ENCODE measurements at regions not wholly inside any gene's neighbourhood (a gene's known extent, or its start where the extent isn't known, plus 50 kb on each side); places are given as distances from the start of the nearest gene placed in this dataset.
A peak's percentile ranks its signal among the peaks of the same experiment; 100 is the strongest.

DNA sequence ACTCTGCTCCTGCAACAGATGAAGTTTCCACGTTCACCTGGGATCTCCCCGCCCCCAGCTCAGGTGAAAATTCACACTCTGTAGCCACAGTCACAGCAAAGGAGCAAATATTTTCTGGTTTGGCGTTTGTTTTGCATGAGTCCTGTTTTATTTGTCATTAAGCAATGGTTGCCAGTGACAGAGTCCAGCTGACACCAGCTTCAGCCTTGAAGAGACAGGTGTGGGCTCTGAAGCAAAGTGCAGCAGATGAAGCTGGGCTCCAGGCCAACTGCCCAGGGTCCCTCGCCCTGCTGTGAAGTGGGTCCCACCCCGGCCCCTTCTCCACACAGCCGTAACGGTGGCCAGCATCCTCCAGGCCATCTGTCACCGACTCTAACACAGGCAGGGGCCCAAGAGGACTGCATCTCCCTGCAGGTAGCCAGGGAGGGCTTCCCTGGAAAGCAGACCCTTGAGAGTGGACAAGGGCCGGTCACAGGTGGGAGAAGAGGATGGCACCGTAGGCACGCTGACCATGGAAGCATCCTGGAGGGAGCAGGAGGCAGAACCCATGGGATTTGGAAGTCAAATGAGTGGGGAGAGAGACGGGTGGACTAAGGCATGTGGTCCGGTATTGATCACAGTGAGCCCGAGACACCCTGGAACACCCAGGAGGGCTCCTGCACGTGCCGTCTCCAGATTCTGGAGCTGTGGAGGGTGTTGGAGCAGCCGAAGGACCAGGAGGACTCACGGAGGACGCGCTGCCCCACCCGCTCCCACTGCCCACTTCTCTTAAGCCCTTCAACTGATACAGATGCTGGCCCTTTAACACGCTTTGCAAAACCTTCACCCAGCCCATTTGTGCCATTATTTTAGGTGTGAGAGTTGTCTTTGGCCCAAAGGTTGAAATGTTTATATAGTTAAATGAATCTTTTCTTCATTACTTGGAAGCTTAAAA is 294.5 kb downstream of the BRD1 start:
- no peak for DNase-seq
- no peak for ATAC-seq (ENCODE audit: poor library complexity)
- intact Hi-C loops (cut with DNase I) = no loop called here

DNA sequence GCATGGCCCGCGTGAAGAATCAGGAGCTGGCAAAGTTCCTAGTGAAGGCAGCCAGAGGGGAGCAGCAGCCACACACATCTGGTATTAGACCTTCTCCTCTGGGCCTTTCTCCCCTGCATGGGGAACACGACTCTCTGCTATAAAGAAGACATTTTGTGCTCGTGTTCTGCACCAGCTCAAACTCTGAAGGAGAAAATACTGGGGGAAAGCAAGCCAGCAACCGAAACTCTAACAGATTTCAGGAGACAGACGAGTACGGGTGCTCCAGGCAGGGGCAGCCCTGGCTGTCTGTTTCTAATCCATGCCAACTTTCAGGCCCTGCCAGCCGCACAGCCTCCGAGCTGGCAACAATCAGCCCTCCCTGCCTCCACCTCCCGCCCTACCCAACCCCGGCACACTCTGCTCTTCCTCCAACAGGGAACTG is 296.3 kb downstream of the BRD1 start:
- no peak for DNase-seq
- ATAC-seq (ENCODE audit: poor library complexity) = no peak

DNA sequence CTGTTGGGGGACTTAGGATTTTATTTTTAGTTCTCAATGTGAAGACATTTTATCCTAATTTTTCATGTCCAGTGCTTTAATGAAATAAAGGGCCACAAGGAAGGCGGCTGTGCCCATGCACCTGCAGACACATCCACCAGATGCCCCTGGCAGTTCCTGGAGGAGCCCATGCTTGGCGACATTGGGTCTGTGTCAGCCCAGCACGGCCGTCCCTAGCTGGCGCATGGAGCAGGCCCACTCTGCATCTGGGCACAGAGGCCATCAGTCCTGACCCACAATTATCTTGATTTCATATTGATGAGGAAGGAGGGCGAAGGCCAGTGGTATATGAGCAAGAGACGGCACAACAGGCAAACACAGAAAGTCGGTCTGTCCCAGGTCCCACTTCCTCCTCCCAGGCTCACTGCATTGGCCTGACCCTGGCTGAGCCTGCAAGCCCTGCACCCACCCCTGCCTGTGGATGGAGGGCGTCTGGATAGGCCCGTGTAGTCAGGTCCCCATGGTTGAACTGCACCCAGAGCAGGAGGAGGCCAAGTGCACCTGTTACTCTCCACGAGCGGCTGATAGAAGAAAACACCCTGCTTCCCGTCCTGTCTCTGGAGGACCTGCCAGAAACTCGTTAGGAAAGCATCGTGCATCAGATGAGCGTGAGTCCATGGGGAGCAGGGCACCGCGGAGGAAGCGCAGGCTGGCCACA is 296.9 kb downstream of the BRD1 start:
- DNase-seq = no peak
- no peak for ATAC-seq (ENCODE audit: poor library complexity)
- intact Hi-C loops (cut with DNase I) = no loop called here

More for the DNA sequence above, 296.3 kb downstream of the BRD1 start:
- intact Hi-C loops (cut with DNase I) = no loop called here

DNA sequence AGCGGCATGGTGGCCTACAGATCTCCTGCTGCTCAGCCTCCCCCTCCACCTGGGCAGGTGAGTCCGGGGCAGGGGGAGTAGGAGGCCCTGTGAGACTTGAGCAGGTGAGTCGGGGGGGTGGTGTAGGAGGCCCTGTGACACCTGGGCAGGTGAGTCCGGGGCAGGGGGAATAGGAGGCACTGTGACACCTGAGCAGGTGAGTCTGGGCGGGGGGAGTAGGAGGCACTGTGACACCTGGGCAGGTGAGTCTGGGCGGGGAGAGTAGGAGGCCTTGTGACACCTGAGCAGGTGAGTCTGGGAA is 299.3 kb downstream of the BRD1 start:
- intact Hi-C loops (cut with DNase I) = no loop called here
- DNase-seq = no peak
- no peak for ATAC-seq (ENCODE audit: poor library complexity)

DNA sequence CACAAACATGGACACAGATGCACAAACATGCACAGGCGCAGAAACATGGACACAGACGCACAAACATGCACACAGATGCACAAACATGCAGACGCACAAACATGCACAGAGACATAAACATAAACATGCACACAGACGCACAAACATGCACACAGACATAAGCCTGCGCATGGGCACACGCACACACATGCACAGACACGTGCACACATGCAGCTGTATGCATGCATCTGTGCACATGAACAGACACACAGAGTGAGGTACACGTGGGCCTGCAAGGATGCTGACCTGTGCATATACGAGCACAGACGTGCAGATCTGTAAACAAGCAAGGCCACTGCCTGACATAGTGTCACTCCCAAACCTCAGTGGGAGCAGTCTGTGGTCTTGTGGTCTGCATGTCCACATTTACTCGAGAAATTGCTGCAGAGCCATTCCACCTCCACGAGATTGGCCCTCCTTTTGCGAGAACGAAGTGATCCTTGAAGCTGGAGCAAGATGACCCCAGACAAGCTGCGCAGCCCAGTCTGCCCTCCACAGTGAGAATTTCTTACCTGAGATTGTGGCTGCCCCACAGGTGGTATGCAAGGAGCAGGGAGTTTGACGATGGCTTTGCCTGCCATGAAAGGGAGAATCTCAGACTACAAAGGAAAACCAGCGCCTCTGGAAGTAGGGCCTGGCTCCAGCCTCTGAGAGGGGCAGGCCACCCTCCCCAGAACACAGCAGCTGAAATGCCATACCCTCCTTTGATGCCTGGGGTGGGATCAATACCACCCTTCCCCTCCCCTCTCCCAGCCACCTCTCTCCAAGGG is 299.9 kb downstream of the BRD1 start:
- no peak for ATAC-seq (ENCODE audit: poor library complexity)
- no peak for DNase-seq
- intact Hi-C loops (cut with DNase I) = no loop called here

DNA sequence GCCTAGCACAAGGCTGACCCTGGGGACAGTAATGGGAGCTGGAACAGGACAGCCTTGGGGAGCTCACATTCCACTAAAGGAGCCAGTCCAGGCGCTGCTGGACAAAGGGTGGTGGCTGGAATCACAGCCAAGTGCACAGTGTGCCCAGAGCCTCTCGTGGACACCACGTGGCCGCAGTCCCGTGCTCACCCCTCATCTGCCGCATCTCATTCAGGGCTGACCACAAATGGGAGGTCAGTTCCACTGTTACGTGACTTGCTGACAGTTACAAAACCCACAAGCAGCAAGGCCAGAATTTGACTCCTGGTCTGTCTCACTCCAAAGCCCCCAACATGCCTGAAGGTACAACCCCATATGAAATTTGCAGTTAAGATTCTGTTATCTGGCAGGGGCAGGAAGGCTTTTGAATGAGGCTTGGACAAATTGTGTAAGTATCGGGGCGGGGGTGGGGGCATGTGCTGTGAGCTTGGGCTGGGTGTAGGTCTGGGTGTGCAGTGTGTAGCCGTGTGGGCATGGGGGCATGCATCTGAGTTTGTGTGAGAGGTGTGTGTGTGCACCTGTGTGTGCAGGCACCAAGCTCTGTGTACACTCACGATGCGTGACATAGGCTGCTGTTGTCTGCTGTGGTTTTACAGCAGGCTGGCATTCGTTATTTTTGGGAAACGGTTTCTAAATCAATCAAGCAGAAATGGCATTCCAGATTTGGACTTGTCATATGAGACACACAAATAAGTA is 301.7 kb downstream of the BRD1 start:
- intact Hi-C loops (cut with DNase I) = no loop called here
- DNase-seq (no peak), ATAC-seq (ENCODE audit: poor library complexity) (peak; percentile 38)

DNA sequence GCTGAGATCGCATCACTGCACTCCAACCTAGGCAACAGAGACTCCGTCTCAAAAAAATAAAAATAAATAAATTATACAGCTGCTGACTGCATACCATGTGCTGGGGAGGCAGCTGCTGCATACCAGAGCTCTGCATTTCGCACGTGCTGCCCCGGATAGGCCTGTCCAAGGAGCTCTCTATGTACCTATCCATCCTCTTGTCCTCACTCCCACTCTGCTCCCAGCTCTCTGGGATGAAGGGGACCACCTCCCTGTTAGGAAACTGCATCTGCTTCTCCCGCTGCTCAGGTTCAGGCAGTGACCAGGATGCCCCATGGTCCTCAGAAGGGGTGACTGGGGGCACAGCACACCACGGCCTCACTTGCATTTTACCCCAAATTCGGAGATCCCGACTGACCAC is 302.3 kb downstream of the BRD1 start:
- DNase-seq (no peak), ATAC-seq (ENCODE audit: poor library complexity) (no peak)
- intact Hi-C loops (cut with DNase I) = no loop called here

DNA sequence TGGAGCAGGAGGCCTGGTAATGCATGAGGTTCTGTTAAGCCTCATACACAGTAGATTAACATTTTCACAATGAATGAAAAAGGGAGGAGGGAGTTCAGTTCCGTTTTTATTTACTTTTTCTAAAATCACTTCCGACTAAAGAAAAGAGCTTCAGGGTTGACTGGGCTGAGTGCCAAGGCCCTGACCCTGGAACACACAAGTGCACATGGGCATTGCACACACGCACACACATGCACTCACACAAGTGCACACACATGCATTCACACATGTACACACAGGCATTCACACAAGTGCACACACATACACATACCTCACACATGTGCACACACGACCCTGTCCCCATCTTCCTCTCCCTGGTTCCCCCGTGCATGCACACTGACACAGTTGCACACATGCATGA is 303.3 kb downstream of the BRD1 start:
- DNase-seq (no peak), ATAC-seq (ENCODE audit: poor library complexity) (no peak)
- intact Hi-C loops (cut with DNase I) = no loop called here

DNA sequence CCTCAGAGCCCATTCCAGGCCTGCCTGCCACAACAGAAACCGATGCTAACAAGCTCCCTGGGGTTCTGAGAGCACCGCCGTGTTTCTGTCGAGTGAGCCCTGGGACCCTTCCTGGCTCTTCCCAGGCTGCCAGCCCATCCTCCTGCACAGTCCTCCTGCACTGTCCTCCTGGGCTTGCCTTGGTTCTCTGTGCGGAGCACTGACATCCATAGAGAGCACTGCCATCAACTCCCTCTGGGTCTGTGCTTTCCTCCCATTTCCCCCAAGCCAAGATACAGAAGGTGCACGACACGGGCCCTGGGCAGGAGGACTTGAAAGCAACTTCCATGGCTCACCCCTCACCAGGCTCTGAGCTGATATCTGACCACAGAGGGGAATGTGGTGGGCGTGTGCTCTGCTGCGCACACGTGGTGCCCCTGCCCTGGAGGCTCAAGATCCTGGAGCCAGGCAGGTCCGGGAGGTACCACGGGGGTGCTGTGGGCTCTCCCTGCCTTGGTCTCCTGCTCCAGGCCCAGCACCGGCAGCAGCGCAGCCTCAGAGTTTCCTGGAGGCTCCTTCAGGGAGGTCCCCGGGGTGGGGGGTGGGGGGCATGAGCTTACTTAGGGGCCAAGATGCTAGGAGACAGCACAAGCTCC is 304.2 kb downstream of the BRD1 start:
- intact Hi-C loops (cut with DNase I) = no loop called here
- DNase-seq (no peak), ATAC-seq (ENCODE audit: poor library complexity) (no peak)

DNA sequence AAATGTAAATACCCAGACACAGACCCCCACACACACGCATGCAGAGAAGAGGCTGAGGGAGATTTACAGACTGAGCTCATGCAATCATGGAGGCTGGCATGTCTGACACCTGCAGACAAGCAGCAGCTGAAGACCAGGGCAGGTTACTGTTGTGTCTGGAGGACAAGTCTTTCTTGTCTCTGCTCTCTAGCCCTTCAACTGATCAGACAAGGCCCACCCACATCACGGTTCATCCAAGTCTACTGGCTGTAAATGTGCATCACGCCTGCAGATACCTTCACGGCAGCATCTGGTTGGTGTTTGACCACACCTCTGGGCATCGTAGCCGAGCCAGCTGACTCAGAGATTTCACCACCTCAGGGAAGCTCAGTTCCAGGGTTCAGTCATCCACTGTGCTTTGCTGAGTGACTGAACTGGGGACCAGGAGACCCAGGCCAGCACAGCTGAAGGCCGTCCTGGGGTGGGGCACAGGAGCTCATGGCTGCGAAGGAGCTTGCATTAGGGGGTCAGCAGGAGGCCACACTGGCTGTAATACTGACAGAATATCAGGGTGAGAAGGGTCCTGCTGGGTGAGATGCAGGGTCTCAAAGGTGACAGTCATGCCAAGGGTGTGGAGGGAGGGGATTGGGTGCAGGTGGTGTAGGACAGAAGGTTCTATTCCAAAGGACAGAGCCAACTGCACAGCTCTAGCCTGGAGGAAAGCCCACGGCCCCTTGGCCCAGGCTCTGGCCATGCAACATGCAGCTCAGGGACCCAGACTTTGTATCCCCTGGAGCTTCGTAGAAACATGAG is 304.9 kb downstream of the BRD1 start:
- no peak for DNase-seq
- intact Hi-C loops (cut with DNase I) = no loop called here
- ATAC-seq (ENCODE audit: poor library complexity) = no peak

DNA sequence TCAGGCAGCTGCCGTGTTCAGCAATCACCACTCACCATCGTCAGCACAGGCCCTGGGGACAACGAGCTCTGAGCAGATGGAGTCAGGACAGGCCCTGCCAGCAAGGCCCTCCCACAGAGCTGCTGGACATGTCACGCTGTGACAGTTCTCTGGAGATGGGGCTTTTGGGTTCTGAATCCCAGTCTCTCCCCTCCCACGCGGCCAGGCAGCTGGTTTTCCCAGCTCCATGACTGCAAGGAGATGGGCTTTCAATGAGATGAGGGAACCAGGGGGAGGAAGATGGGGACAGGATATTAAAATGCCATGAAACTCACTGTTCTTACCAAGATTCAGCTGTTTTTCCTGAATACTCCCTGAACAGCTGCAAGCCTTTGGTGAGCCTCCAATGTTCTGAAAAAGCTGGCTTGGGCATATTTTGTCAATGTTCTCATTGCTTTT is 305.9 kb downstream of the BRD1 start:
- intact Hi-C loops (cut with DNase I) = no loop called here
- DNase-seq = no peak

DNA sequence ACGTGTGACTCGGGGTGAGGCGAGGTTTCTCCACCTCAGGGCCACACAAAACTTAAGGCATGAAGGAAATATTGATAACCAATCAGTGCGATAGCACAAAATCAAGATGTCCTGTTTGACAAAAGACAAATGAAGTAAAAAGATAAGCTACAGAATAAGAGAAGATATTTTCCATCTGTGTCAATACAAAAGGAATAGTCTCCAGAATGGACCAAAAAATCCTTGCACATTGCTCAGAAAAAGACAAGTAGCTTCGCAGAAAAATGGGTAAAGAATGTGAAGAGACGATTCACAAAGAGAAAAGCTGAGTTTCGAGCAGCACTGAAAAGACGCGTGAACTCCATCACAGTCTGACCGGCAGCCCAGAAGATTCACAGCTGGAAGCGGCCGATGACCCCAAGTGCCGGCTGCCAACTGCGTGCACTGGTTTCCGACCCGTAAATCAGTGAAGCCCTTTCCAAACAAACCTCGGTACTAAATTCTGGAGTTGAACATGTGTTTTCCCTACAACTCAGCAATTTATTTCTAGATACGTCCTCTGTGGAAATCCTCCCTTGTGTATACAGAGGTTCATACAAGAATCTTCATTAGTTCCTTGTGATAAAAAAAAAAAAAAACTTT is 308.4 kb downstream of the BRD1 start:
- DNase-seq (no peak), ATAC-seq (ENCODE audit: poor library complexity) (no peak)

More for the DNA sequence above, 305.9 kb downstream of the BRD1 start:
- no peak for ATAC-seq (ENCODE audit: poor library complexity)

DNA sequence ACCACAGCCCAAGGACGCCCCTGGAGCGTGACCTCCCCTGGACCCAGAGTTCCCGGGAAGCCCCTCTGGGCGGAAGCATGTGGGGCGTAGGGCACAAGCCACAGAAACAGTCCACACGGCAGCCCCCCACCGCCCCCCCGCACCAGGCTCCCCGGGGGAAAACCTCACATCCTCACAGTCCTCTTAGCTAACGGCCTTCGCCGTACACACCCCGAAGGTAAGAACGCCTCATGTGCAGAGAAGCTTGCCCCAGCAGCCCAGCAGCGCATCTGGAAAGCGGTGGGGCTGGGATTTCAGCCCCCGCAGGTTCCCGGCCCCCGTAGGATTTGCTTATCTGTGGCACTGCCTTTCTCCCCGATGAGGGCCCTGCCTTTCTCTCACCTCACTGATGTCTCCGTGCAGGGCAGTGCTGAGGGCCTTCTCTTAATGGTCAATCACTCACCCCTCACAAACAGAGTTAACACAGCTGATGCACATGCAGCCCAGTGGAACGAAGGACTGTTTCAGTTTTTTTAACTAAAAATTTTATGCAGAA is 309.2 kb downstream of the BRD1 start:
- no peak for DNase-seq
- intact Hi-C loops (cut with DNase I) = no loop called here
- ATAC-seq (ENCODE audit: poor library complexity) = no peak

More for the DNA sequence above, 308.4 kb downstream of the BRD1 start:
- intact Hi-C loops (cut with DNase I) = no loop called here

DNA sequence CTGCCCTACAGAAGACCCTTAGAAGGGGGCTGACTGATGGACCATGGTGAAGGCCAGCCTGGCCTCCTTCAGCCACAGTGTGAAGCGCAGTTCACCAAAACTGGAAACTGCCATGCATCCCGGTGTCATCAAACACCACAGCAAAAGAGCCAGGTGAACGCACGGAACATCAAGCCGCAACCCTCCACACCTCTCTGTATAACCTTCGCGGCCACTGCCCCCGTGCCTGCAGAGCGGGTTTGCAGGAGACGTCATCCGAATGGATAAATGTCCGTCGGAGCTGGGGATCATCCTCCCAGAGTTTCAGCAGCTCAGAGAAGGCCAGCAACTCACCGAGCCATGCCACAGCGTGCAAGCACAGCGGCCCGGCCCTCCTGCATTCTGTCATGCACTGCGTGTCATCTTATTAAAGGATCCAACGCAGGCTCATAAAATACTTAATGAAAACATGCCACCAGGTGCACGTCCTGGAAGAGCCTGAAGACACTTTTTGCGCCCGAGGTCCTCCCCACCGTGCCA is 309.9 kb downstream of the BRD1 start:
- DNase-seq (no peak), ATAC-seq (ENCODE audit: poor library complexity) (no peak)
- intact Hi-C loops (cut with DNase I) = no loop called here

DNA sequence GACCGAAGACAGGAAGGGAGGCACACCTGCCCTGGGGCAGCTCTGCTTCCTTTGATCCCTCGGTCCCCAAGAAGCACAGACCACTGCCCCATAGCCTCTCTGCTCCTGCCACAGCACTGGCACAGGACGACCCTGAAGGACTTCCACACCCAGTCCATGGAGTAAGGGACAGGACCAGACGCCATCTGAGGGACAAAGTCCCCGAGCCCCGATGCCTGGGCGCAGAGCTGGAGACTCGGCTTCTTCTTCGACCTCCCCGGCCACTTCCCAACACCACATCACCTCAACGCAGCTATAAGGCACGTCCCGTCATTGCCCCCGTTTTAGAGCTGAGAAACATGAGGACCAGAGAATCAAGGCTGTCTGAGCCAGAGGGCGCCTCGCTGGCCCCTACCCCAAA is 310.5 kb downstream of the BRD1 start:
- intact Hi-C loops (cut with DNase I) = no loop called here
- DNase-seq (no peak), ATAC-seq (ENCODE audit: poor library complexity) (no peak)

DNA sequence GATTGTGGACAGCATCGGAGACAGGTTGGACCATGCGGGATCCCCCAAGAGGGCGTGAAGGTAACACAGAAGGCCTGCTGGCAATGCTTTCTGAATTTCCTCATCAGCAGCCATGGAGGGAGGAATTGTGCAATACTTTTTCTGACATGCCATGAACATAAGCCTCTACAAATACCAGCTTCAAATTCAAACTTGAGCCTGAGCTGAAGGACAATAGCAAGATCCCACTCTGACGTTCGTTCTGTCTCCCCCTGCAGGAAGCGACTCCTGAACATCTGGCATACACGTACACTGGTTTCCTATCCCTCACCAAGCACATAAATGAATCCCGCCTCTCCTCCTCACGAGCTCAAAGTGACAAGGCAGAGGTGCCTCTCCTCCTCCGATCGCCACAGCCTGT is 312.2 kb downstream of the BRD1 start:
- no peak for DNase-seq
- intact Hi-C loops (cut with DNase I) = no loop called here
- ATAC-seq (ENCODE audit: poor library complexity) = no peak

DNA sequence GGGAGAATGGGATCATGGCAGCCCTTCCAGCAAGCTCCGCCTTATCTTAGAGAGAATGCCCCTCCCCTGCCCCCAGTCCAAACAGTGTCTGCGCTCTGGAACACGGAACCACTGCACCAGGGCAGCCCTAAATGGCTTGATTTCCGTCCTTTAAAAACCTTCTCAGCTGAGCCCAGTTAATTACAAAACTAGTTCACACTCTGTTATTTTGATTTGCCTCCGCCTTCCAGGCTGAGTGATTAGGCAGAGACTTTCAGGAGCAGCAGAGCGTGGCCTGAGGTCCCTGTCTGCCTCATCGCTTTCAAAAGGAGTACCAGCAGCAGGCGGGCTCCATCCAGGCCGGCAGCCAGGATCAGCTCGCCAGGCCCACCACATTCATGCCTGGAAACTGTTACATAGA is 313.0 kb downstream of the BRD1 start:
- ATAC-seq (ENCODE audit: poor library complexity) = no peak
- DNase-seq = no peak
- intact Hi-C loops (cut with DNase I) = no loop called here
